Neural cell (in vitro differentiated cells): ENCODE measurements at regions not wholly inside any gene's neighbourhood (a gene's known extent, or its start where the extent isn't known, plus 50 kb on each side); places are given as distances from the start of the nearest gene placed in this dataset.
A peak's percentile ranks its signal among the peaks of the same experiment; 100 is the strongest.

ENCODE experiments used
- H2AFZ ChIP-seq: fragments of 200-600, 300-800 bp; sonication (generic), shearing (Covaris generic); 2 replicates; pipeline ENCODE4 v1.6.0; 2014; ENCODE audit warnings: low read depth, mild to moderate bottlenecking, antibody characterized with exemption, low read length, moderate library complexity
- H3F3A ChIP-seq: fragments of 200-600 bp; shearing (Covaris generic); 2 replicates; pipeline ENCODE4 v1.6.1; 2016; ENCODE audit warnings: mild to moderate bottlenecking, moderate library complexity, mixed read lengths, antibody characterized with exemption, low read length; ENCODE audit not compliant: insufficient read depth, poor library complexity, severe bottlenecking
- H3K27ac ChIP-seq: fragments of 200-600, 300-800 bp; sonication (generic), shearing (Covaris generic); 2 replicates; pipeline ENCODE4 v1.5.1; 2014; ENCODE audit warnings: mild to moderate bottlenecking, low read length, moderate library complexity
- H3K27me3 ChIP-seq: fragments of 300-800, 200-600 bp; sonication (generic), shearing (Covaris generic); 2 replicates; pipeline ENCODE4 v1.6.0; 2014; ENCODE audit warnings: mild to moderate bottlenecking, low read depth, low read length, moderate library complexity; ENCODE audit not compliant: insufficient read depth
- H3K36me3 ChIP-seq: fragments of 300-800, 200-600 bp; sonication (generic), shearing (Covaris generic); 2 replicates; pipeline ENCODE4 v1.5.1; 2014; ENCODE audit warnings: mild to moderate bottlenecking, antibody characterized with exemption, low read length, moderate library complexity; ENCODE audit not compliant: insufficient read depth
- H3K4me2 ChIP-seq: fragments of 300-800, 200-600 bp; sonication (generic), shearing (Covaris generic); 2 replicates; pipeline ENCODE4 v1.6.0; 2014; ENCODE audit warnings: mild to moderate bottlenecking, low read length
- H3K4me3 ChIP-seq: fragments of 300-800, 200-600 bp; sonication (generic), shearing (Covaris generic); 2 replicates; pipeline ENCODE4 v1.5.1; 2014; ENCODE audit warnings: mild to moderate bottlenecking, low read length, moderate library complexity
- H3K79me2 ChIP-seq: fragments of 200-600 bp; shearing (Covaris generic); replicated peaks from 2 replicates; pipeline ENCODE4 v1.6.0; 2014; ENCODE audit warnings: mild to moderate bottlenecking, low read length, moderate library complexity; ENCODE audit not compliant: insufficient read depth
- H3K9ac ChIP-seq: fragments of 300-800, 200-600 bp; sonication (generic), shearing (Covaris generic); 2 replicates; pipeline ENCODE4 v1.6.1; 2016; ENCODE audit warnings: mild to moderate bottlenecking, low read length, mixed read lengths
- H3K9me2 ChIP-seq: fragments of 200-600 bp; shearing (Covaris generic); 2 replicates; pipeline ENCODE4 v1.6.1; 2016; ENCODE audit warnings: mild to moderate bottlenecking, low read length, mixed read lengths; ENCODE audit not compliant: insufficient read depth
- H3K9me3 ChIP-seq: fragments of 200-600, 300-800 bp; sonication (generic), shearing (Covaris generic); 2 replicates; pipeline ENCODE4 v1.6.1; 2016; ENCODE audit warnings: mild to moderate bottlenecking, mixed run types, low read length, moderate library complexity, mixed read lengths
- H4K20me1 ChIP-seq: fragments of 200-600 bp; shearing (Covaris generic); 2 replicates; pipeline ENCODE4 v1.6.1; 2016; ENCODE audit warnings: mild to moderate bottlenecking, mixed run types; ENCODE audit not compliant: insufficient read depth
- MXI1 ChIP-seq: fragments of 450-650 bp; conservative IDR thresholded peaks from 2 replicates; pipeline ENCODE4 v1.6.1; 2014; ENCODE audit warnings: antibody characterized with exemption, mild to moderate bottlenecking; ENCODE audit not compliant: poor library complexity, severe bottlenecking
- POLR2AphosphoS5 ChIP-seq: IDR thresholded peaks from 2 replicates; pipeline ENCODE4 v1.6.1; 2012
- SMC3 ChIP-seq: fragments of 450-650 bp; conservative IDR thresholded peaks from 2 replicates; pipeline ENCODE4 v1.6.1; 2014; ENCODE audit warnings: antibody characterized with exemption, mild to moderate bottlenecking, moderate library complexity; ENCODE audit not compliant: poor library complexity
- small RNA-seq, 3 experiments: library from RNA; depleted of rRNA; stranded (forward); fragments of <200 nt; gene quantifications; one replicate each; pipeline ENCODE3, GENCODE V24; 2012
- TF ChIP-seq, protein P1 (sequence below): fragments of 450-650 bp; IDR thresholded peaks from 2 replicates; pipeline ENCODE4 v1.5.1; 2014; ENCODE audit warnings: antibody characterized with exemption, mild to moderate bottlenecking, moderate library complexity; ENCODE audit not compliant: poor library complexity, severe bottlenecking

GRCh38 chr20:21780528-21780927 lies 75.1 kb downstream of the PAX1 start:
- Histone ChIP-seq H3K79me2 (no peaks in the 10 kb centered on the region), H3F3A (no peaks in the 10 kb centered on the region), H3K4me3 (no peak overlapping the region), H3K36me3 (no peaks in the 10 kb centered on the region), H3K27me3 (no peaks in the 10 kb centered on the region), H4K20me1 (no peaks in the 10 kb centered on the region), H3K9me3 (no peaks in the 10 kb centered on the region), H3K9me2 (no peaks in the 10 kb centered on the region), H3K27ac (no peak overlapping the region), H2AFZ (no peak overlapping the region), H3K4me2 (no peak overlapping the region), H3K9ac (no peak overlapping the region)
- TF ChIP-seq MXI1 (no peak), POLR2AphosphoS5 (peak; percentile 71), SMC3 (no peak)
- TF ChIP-seq, protein P1, sequence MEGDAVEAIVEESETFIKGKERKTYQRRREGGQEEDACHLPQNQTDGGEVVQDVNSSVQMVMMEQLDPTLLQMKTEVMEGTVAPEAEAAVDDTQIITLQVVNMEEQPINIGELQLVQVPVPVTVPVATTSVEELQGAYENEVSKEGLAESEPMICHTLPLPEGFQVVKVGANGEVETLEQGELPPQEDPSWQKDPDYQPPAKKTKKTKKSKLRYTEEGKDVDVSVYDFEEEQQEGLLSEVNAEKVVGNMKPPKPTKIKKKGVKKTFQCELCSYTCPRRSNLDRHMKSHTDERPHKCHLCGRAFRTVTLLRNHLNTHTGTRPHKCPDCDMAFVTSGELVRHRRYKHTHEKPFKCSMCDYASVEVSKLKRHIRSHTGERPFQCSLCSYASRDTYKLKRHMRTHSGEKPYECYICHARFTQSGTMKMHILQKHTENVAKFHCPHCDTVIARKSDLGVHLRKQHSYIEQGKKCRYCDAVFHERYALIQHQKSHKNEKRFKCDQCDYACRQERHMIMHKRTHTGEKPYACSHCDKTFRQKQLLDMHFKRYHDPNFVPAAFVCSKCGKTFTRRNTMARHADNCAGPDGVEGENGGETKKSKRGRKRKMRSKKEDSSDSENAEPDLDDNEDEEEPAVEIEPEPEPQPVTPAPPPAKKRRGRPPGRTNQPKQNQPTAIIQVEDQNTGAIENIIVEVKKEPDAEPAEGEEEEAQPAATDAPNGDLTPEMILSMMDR, result no peak

Small RNA genes lying in the stretch of these regions (small RNA-seq; reads per million reads assigned to genes)
- gene AL121912.1, result 0 reads per million in 3 experiments
